HL-60/S4 (cell line): ENCODE measurements at regions not wholly inside any gene's neighbourhood (a gene's known extent, or its start where the extent isn't known, plus 50 kb on each side); places are given as distances from the start of the nearest gene placed in this dataset.
"Not testable (repeated sequence)": the region's sequence is repeated elsewhere in the genome, so short reads cannot be mapped to it uniquely, and the experiment has no call there.

Experiments
- in situ Hi-C: fragments of 300-500 bp; cut with MboI; formaldehyde crosslinking; loops from 2 replicates; pipeline ENCODE4 v1.14.3; 2022; ENCODE audit warnings: low sequenced_read_pairs

DNA sequence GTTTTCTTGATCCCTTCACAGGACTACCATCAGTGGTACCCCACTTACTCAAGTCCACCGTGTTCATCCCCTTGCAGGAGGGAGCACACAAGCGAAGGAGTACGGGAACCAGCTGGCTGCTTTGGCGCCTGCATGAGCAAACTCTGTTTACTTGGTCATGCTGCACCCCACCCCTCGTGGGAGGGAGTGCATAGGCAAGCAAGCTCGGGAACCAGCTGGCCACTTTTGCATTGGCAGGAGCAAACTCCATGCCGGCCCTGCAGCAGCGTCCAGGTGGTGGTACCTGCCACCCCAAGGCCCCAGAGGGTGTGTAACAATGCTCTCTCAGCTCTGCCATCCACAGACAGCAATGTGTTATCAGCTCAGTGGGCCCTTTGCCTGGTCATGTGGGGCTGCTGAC is 737.8 kb downstream of the FAM181B start:
- in situ Hi-C loops = no loop called here

GRCh38 chr11:81993755-81994154 is 739.9 kb downstream of the FAM181B start:
- in situ Hi-C loops = no loop called here

- in situ Hi-C loops = no loop called here
Measured at GRCh38 chr11:81990659-81991443, 742.8 kb downstream of the FAM181B start.

DNA sequence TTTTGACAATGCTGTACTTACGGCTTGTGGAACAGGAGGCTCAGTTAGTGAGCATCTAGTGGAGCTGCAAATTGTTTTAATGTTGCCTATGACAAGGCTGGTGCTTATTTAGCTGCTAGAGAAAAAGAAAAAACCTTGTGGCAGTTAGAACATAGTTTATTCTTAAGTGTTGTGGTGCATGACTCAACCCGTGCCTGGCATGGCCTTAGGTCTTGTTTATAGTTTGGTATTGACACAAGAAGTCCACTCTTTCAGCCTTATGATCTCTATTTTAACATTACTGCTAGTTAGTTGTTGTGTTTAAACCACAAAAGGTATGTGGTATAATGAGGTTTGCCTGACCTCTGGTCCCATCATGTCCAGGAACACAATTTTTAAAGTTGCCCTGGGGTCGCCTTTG is 744.6 kb downstream of the FAM181B start:
- in situ Hi-C loops = no loop called here

DNA sequence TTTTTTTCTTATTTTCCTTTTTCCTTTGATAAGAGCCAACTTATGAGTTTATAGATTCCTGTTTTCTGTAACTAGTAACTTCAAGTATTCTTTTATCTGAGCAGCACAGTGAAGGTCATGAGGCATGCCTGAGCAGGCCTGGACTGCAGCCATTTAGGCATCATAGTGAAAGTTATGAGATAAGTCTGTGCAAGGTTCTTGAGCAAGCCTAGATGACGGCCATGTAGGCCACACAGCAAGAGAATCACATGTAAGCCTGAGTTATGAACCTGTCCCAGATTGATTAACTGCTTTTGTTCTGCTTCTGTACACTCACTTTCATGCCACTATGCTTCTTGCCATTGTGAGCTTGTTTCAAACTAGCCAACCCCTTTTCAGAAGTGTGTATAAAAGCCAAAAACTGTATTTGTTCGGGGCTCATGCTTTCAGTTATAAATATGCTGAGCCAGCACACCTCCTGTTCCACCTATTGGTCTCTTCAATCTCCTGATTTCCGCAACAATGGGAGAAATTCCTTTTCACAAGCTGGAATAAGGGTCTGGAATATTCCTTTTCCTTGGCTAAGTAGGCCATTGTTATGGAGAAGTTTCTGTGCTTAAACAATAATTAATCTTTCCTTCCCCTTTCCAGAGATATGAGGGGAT is 745.7 kb downstream of the FAM181B start:
- in situ Hi-C loops = no loop called here

- in situ Hi-C loops = no loop called here
Measured at GRCh38 chr11:81986556-81987161, 747.0 kb downstream of the FAM181B start.

GRCh38 chr11:81979448-81979847 is 754.2 kb downstream of the FAM181B start:
- in situ Hi-C loops = no loop called here

DNA sequence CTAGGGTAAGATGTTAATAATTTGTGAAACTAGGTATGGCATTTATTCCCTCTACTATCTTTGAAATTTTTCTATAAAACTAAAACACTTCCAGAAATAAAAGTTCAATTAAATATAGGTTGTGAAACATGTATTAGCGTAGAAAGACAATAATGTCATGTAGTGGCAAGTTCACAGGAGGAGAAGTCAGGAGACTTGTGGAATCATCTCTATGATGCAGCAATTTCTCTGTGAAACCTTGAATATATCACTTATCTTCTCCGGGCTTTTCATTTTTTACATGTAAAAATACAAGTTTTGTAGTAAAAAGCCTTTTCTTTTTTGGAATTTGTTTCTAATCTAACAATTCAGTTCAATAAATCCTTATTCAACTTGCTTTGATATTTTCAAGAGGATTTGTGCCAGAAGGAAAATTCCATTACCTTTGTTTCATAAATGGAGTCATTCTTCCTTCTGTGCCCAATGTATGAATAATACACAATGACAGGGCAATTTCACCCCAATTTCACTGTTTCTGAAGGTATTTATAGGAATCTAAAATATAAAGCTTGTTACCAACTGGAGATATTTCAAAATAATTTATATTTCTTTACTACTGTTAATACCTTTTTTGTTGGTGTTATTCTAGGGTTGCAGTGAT is 758.3 kb downstream of the FAM181B start:
- in situ Hi-C loops = no loop called here

GRCh38 chr11:81970886-81971285 is 762.8 kb downstream of the FAM181B start:
- in situ Hi-C loops = no loop called here

- in situ Hi-C loops = no loop called here
Measured at GRCh38 chr11:81967242-81967641, 766.4 kb downstream of the FAM181B start.

GRCh38 chr11:81966340-81966739 is 767.3 kb downstream of the FAM181B start:
- in situ Hi-C loops = no loop called here

DNA sequence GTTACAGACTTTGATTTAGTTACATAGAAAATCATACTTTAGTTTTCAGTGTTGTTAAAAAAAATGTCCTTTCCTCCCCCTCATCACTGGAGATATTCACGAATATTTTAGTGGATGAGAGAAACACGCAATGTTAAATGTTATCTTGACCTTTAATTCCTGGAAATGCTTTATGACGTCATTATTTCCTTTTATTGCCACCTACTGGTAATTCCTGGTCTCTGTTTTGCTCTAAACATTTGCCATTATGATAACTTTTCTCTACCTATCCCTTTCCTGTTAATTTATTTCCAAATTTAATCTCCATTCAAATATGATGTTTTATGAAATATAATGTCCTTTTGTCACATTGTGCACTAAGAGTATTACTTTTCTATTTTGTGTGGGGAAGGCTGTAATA is 770.6 kb downstream of the FAM181B start:
- in situ Hi-C loops = no loop called here

- in situ Hi-C loops = no loop called here
Measured at GRCh38 chr11:81960443-81960842, 773.2 kb downstream of the FAM181B start.

GRCh38 chr11:81959341-81959740 is 774.3 kb downstream of the FAM181B start:
- in situ Hi-C loops = no loop called here

- in situ Hi-C loops = not testable (repeated sequence)
Measured at GRCh38 chr11:81954301-81954700, 779.4 kb downstream of the FAM181B start.

GRCh38 chr11:81946831-81947230 is 786.8 kb downstream of the FAM181B start:
- in situ Hi-C loops = no loop called here

GRCh38 chr11:81942646-81943045 is 791.0 kb downstream of the FAM181B start:
- in situ Hi-C loops = no loop called here

DNA sequence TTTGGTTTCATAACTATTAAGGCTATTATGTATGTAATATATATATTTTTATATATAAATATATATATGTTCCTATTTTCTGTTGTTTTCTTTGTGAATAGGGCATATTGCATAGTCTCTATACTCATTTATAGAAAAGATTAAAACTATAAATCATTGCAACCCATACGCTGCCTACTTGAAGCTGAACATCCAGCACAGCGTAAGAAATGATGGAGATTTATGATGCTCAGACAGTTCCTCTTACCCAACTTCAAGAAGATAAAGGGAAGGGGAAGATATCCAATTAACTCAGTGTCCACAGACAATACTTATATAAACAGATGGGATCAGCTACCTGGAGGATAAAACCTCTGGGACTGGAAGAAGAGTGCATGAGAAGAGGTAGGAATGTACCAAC is 791.7 kb downstream of the FAM181B start:
- in situ Hi-C loops = no loop called here

GRCh38 chr11:81932303-81932702 is 801.4 kb downstream of the FAM181B start:
- in situ Hi-C loops = no loop called here

GRCh38 chr11:81920205-81920604 is 813.5 kb downstream of the FAM181B start:
- in situ Hi-C loops = no loop called here

DNA sequence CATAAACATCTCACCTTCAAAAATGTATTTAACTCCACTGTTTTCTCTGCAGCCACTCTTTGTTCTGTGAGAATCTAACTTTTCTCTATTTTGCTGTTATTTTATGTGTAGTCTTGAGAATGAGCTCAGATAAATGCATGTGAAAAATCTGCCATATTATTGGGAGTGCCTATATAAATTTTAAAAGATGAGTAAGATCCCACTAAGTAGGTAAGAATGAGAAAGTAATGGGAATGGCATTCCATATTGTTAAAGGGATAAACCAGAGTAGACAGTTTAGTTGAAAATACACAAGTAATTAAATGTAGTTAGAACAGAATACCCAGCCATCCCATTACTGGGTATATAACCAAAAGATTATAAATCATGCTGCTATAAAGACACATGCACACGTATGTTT is 817.2 kb downstream of the FAM181B start:
- in situ Hi-C loops = no loop called here

GRCh38 chr11:81915045-81915444 is 818.6 kb downstream of the FAM181B start:
- in situ Hi-C loops = no loop called here
